Thyroid gland (tissue), 4 donors: ENCODE measurements at regions not wholly inside any gene's neighbourhood (a gene's known extent, or its start where the extent isn't known, plus 50 kb on each side); places are given as distances from the start of the nearest gene placed in this dataset.

Experiments used
- DNase-seq, 2 donors: peaks; one replicate each; pipeline ENCODE4 v3.0.0-alpha.2; 2019
- H3K27ac ChIP-seq, 3 donors: fragments of 200-600 bp; sonication (generic); 1 replicate in 2 of 3; 2 replicates in 1 of 3; pipeline ENCODE4 v1.5.1; 2016 to 2019; ENCODE audit warnings: mild to moderate bottlenecking in 1 of 3, moderate library complexity in 1 of 3
- H3K27me3 ChIP-seq: fragments of 200-600 bp; sonication (generic); one replicate; pipeline ENCODE4 v1.5.1; 2019
- H3K36me3 ChIP-seq, 2 donors: fragments of 200-600 bp; sonication (generic); one replicate each; pipeline ENCODE4 v1.5.1; 2016 to 2019
- H3K4me1 ChIP-seq, 2 donors: fragments of 200-600 bp; sonication (generic); one replicate each; pipeline ENCODE4 v1.5.1; 2017 to 2019
- H3K4me3 ChIP-seq, 3 donors: fragments of 200-600 bp; sonication (generic); replicated peaks in 1 of 3; 1 replicate in 2 of 3; 2 replicates in 1 of 3; pipeline ENCODE4 v1.5.1; 2016; ENCODE audit warnings: mild to moderate bottlenecking in 1 of 3
- H3K9me3 ChIP-seq: fragments of 200-600 bp; sonication (generic); one replicate; pipeline ENCODE4 v1.5.1; 2017
- CTCF ChIP-seq, 6 experiments: fragments of 200-600 bp in 3 of 6; fragments of 450-650 bp in 3 of 6; sonication (generic) in 3 of 6; IDR thresholded peaks; one replicate each; pipeline ENCODE4 v1.5.1; 2016 to 2019; ENCODE audit warnings: antibody characterized with exemption in 6 of 6, mild to moderate bottlenecking in 2 of 6, inconsistent platforms in 1 of 6, moderate library complexity in 1 of 6
- POLR2A ChIP-seq, 2 donors: fragments of 450-650 bp; IDR thresholded peaks; one replicate each; pipeline ENCODE4 v1.6.1; 2017; ENCODE audit warnings: antibody characterized with exemption in 2 of 2, mild to moderate bottlenecking in 2 of 2, moderate library complexity in 1 of 2
- WGBS, 2 donors: methylation state at CpG; one replicate each; pipeline ENCODE4 v1.1.5; 2017; 5-methylcytosine and 5-hydroxymethylcytosine counted together
- intact Hi-C: fragments of 100-400 bp; cut with DNase I; formaldehyde crosslinking; loops from one replicate; pipeline ENCODE4 v1.15.1; 2023

- Histone ChIP-seq H3K4me3 (no peak overlapping the region), H3K27me3 (no peaks in the 10 kb centered on the region), H3K4me1 (no peaks in the 10 kb centered on the region), H3K9me3 (no peaks in the 10 kb centered on the region), H3K27ac (no peak overlapping the region), H3K36me3 (no peaks in the 10 kb centered on the region)
- intact Hi-C loops = no loop called here
- TF ChIP-seq CTCF (IDR thresholded peaks at IDR 0.05) (no peak), POLR2A (IDR thresholded peaks at IDR 0.05) (no peak)
- DNase-seq = no peak
- WGBS, 2 donors = 56 to 57% methylated on average over 2 of the region's 2 CpGs
Observed at GRCh38 chr7:131858611-131859010, 302.2 kb upstream of the PODXL start.

- no peaks in the 10 kb centered on the region for H3K27me3 ChIP-seq
- H3K36me3 ChIP-seq = no peaks in the 10 kb centered on the region
- 91 to 93% methylated on average over 7 of the region's 7 CpGs for WGBS, 2 donors
- no peaks in the 10 kb centered on the region for H3K9me3 ChIP-seq
- TF ChIP-seq CTCF (IDR thresholded peaks at IDR 0.05) (no peak), POLR2A (IDR thresholded peaks at IDR 0.05) (no peak)
- no peak for DNase-seq
- H3K4me3 ChIP-seq = no peak overlapping the region
- H3K27ac ChIP-seq = no peak overlapping the region
- intact Hi-C loops = no loop called here
- no peaks in the 10 kb centered on the region for H3K4me1 ChIP-seq
Observed at GRCh38 chr7:131849472-131849871, 293.0 kb upstream of the PODXL start.

- Histone ChIP-seq H3K4me1 (no peaks in the 10 kb centered on the region), H3K9me3 (no peaks in the 10 kb centered on the region), H3K27me3 (no peaks in the 10 kb centered on the region), H3K36me3 (no peaks in the 10 kb centered on the region), H3K4me3 (no peak overlapping the region), H3K27ac (no peak overlapping the region)
- WGBS, 2 donors = 71 to 84% methylated on average over 7 of the region's 7 CpGs
- intact Hi-C loops = no loop called here
- DNase-seq = no peak
- TF ChIP-seq CTCF (IDR thresholded peaks at IDR 0.05) = no peak
- no peak for TF ChIP-seq POLR2A (IDR thresholded peaks at IDR 0.05)
Observed at GRCh38 chr7:131848033-131848432, 291.6 kb upstream of the PODXL start.

GRCh38 chr7:131845573-131846314 is 289.3 kb upstream of the PODXL start:
- no peak overlapping the region for H3K27ac ChIP-seq
- no peaks in the 10 kb centered on the region for H3K4me1 ChIP-seq
- TF ChIP-seq CTCF (IDR thresholded peaks at IDR 0.05) (no peak), POLR2A (IDR thresholded peaks at IDR 0.05) (no peak)
- 76 to 82% methylated on average over 8 of the region's 8 CpGs for WGBS, 2 donors
- H3K36me3 ChIP-seq = no peaks in the 10 kb centered on the region
- no peaks in the 10 kb centered on the region for H3K9me3 ChIP-seq
- no peak for DNase-seq
- H3K4me3 ChIP-seq = no peak overlapping the region
- intact Hi-C loops = no loop called here
- H3K27me3 ChIP-seq = no peaks in the 10 kb centered on the region

GRCh38 chr7:131844369-131844768 is 287.9 kb upstream of the PODXL start:
- no peak for DNase-seq
- no peaks in the 10 kb centered on the region for H3K9me3 ChIP-seq
- intact Hi-C loops = no loop called here
- 48 to 51% methylated on average over 3 of the region's 3 CpGs for WGBS, 2 donors
- no peaks in the 10 kb centered on the region for H3K4me1 ChIP-seq
- TF ChIP-seq POLR2A (IDR thresholded peaks at IDR 0.05) = no peak
- no peak for TF ChIP-seq CTCF (IDR thresholded peaks at IDR 0.05)
- H3K36me3 ChIP-seq = no peaks in the 10 kb centered on the region
- H3K27me3 ChIP-seq = no peaks in the 10 kb centered on the region
- no peak overlapping the region for H3K27ac ChIP-seq
- no peak overlapping the region for H3K4me3 ChIP-seq
